Mucosa of descending colon (tissue), 3 donors: ENCODE measurements at regions not wholly inside any gene's neighbourhood (a gene's known extent, or its start where the extent isn't known, plus 50 kb on each side); places are given as distances from the start of the nearest gene placed in this dataset.

Experiments
- ATAC-seq: fragments of 200-7000 bp; cut with Tn5 transposase; one replicate; pipeline ENCODE4 v1.9.1; 2020; ENCODE audit warnings: mild to moderate bottlenecking, moderate library complexity
- DNase-seq, 3 donors: peaks; one replicate each; pipeline ENCODE4 v3.0.0-alpha.2; 2020
- H3K36me3 ChIP-seq: fragments of 200-600 bp; one replicate; pipeline ENCODE4 v1.8.0; 2021; ENCODE audit warnings: low read depth, mild to moderate bottlenecking
- H3K4me1 ChIP-seq: fragments of 200-600 bp; one replicate; pipeline ENCODE4 v1.8.0; 2021; ENCODE audit warnings: low read depth, mild to moderate bottlenecking
- H3K4me3 ChIP-seq: fragments of 200-600 bp; one replicate; pipeline ENCODE4 v1.8.0; 2021; ENCODE audit warnings: mild to moderate bottlenecking
- H3K9me3 ChIP-seq: fragments of 200-600 bp; one replicate; pipeline ENCODE4 v1.8.0; 2021; ENCODE audit warnings: mild to moderate bottlenecking
- CTCF ChIP-seq: fragments of 200-600 bp; IDR thresholded peaks from one replicate; pipeline ENCODE4 v1.8.0; 2022; ENCODE audit warnings: antibody characterized with exemption, mild to moderate bottlenecking
- intact Hi-C, 2 donors: fragments of 100-400 bp; cut with DNase I in 1 of 2; cut with micrococcal nuclease in 1 of 2; formaldehyde crosslinking; loops; one replicate each; pipeline versions ENCODE4 v1.11.0 to v1.11.1; 2022; cut with DNase I, micrococcal nuclease
- donor health status: DM: no; HTN: no; CAD: no; lungs with moderate emphysema.
- donor health status: DM: no; HTN: no; CAD: no.
- donor health status: DM: no; HTN: yes; CAD: no.

DNA sequence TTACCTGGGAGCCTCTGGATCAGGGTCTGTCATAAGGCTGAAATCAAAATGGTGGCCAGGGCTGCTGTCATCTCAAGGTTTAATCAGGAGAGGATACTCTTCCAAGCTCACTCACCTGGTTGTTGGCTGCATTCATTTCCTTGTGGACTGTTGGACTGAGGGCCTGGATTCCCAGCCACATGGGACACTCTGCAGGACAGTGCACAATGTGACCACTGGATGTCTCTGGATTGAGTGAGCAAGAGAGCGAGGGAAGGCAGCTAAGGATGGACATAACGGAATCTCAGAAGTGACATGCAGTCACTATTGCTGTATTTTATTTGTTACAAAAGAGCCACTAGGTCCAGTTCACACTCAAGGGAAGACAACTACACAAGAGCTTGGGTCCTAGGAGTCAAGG, 229.1 kb downstream of the S1PR1 start:
- intact Hi-C loops = no loop called here
- H3K4me3 ChIP-seq = no peak overlapping the region

GRCh38 chr1:101474039-101474665, 237.3 kb downstream of the S1PR1 start:
- Histone ChIP-seq H3K36me3 (no peaks in the 10 kb centered on the region), H3K9me3 (peaks cover 5% of the 10 kb centered on the region), H3K4me1 (no peaks in the 10 kb centered on the region), H3K4me3 (no peak overlapping the region)
- TF ChIP-seq CTCF = no peak
- DNase-seq = no peak
- intact Hi-C loops = no loop called here
- ATAC-seq = peak; percentile 50

More for the DNA sequence above, 229.1 kb downstream of the S1PR1 start:
- DNase-seq (no peak), ATAC-seq (no peak)
- H3K36me3 ChIP-seq = no peaks in the 10 kb centered on the region
- H3K9me3 ChIP-seq = no peaks in the 10 kb centered on the region
- no peak for TF ChIP-seq CTCF
- H3K4me1 ChIP-seq = no peaks in the 10 kb centered on the region

DNA sequence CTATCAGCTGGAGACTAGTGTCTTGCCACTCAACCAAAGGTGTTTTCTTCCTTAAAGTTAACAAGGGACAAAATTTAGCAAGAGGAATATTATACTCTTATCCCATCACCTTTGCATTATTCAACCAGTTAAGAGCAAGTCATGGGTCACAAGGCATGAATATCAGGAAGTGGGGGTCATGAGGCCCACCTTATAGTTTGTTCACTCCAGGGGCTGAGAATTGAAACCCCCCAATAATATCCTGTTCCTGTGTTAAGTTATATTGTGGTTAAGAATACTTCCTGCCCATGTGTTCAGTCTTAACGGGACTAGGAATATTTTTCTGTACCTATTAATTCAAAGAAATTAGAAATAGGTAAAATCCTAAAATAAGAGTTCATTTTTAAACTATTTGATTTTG, 239.7 kb downstream of the S1PR1 start:
- no peaks in the 10 kb centered on the region for H3K36me3 ChIP-seq
- TF ChIP-seq CTCF = no peak
- intact Hi-C loops = no loop called here
- ATAC-seq (no peak), DNase-seq (no peak)
- H3K9me3 ChIP-seq = peaks cover 5% of the 10 kb centered on the region
- no peaks in the 10 kb centered on the region for H3K4me1 ChIP-seq
- no peak overlapping the region for H3K4me3 ChIP-seq

- no peak overlapping the region for H3K4me3 ChIP-seq
- no peak for TF ChIP-seq CTCF
- no peaks in the 10 kb centered on the region for H3K4me1 ChIP-seq
- DNase-seq (no peak), ATAC-seq (no peak)
- no peaks in the 10 kb centered on the region for H3K36me3 ChIP-seq
- intact Hi-C loops = no loop called here
- no peaks in the 10 kb centered on the region for H3K9me3 ChIP-seq
Observed at GRCh38 chr1:101479945-101480344, 243.1 kb downstream of the S1PR1 start.

GRCh38 chr1:101482306-101482705, 245.5 kb downstream of the S1PR1 start:
- H3K36me3 ChIP-seq = no peaks in the 10 kb centered on the region
- TF ChIP-seq CTCF = no peak
- intact Hi-C loops = no loop called here
- H3K4me1 ChIP-seq = no peaks in the 10 kb centered on the region
- H3K4me3 ChIP-seq = no peak overlapping the region
- no peaks in the 10 kb centered on the region for H3K9me3 ChIP-seq
- ATAC-seq = no peak
- no peak for DNase-seq
